ENCODE measurements at regions not wholly inside any gene's neighbourhood (a gene's known extent, or its start where the extent isn't known, plus 50 kb on each side); places are given as distances from the start of the nearest gene placed in this dataset.

DNA sequence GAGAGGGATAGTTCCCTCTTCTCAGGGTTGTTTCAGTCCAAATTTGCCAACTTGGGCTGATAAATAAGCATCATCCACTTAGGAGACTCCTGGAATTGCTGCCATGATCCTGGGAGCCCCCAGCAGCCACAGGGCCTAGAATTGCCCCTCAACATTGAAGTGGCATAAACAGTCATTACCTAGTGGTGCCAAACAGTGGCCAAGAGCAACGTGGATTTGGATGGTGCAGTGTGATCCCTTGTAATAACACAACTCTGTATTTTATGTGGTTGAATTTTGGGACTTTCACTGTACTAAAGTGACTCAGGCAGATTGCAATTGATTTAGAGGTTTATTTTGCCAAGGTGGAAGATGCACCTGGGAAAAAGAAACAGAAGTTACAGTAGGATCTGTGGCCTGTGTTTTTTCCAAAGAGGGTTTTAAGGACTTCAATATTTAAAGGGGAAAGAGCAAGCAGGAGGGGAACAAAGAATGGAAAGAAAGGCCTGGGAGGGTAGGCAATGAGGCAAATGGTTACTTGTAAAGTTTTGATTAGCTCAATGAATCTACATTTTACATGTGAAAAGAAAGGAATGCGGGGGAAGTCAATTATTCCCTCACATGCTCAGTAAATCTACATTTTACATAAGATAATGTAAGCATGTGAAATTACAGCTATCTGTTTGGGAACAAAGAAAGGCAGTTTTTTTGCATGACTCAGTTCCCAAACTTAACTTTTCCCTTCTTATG, 168.0 kb upstream of the NOX3 start:
- H3K4me3 ChIP-seq (ENCODE audit: low read depth, low read length) = no peak overlapping the region
- no peak for DNase-seq (ENCODE audit: low read depth)
- TF ChIP-seq MYC (IDR thresholded peaks at IDR 0.05; ENCODE audit: low read depth, low read length) (no peak), MAX (IDR thresholded peaks at IDR 0.05; ENCODE audit: low read depth, low read length) (no peak), POLR2A (IDR thresholded peaks at IDR 0.05; ENCODE audit: extremely low read depth, insufficient read length) (no peak)
- TF ChIP-seq, protein P1, sequence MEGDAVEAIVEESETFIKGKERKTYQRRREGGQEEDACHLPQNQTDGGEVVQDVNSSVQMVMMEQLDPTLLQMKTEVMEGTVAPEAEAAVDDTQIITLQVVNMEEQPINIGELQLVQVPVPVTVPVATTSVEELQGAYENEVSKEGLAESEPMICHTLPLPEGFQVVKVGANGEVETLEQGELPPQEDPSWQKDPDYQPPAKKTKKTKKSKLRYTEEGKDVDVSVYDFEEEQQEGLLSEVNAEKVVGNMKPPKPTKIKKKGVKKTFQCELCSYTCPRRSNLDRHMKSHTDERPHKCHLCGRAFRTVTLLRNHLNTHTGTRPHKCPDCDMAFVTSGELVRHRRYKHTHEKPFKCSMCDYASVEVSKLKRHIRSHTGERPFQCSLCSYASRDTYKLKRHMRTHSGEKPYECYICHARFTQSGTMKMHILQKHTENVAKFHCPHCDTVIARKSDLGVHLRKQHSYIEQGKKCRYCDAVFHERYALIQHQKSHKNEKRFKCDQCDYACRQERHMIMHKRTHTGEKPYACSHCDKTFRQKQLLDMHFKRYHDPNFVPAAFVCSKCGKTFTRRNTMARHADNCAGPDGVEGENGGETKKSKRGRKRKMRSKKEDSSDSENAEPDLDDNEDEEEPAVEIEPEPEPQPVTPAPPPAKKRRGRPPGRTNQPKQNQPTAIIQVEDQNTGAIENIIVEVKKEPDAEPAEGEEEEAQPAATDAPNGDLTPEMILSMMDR (IDR thresholded peaks at IDR 0.05; ENCODE audit: low read depth, low read length) = no peak

DNA sequence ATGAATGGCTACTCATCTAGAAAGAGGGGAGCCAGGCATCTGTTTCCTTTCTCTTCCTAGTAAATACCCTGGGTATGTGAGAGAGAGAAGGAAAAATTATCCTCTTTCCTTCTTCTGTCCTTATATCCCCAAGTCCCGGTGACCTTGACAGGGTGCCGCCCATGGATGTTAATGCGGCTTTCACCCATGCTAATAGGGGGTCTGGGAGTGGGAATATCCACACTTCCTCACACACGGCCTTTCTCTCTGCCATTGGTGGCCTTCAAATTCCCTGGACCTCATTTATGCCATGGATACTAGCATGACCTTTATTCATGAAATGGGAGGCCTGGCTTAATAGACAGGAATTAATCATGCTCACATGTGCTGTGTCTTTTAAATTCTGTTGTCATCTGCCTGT, 159.0 kb upstream of the NOX3 start:
- TF ChIP-seq MAX (IDR thresholded peaks at IDR 0.05; ENCODE audit: low read depth, low read length) = no peak
- TF ChIP-seq, protein P1 (IDR thresholded peaks at IDR 0.05; ENCODE audit: low read depth, low read length) = no peak
- no peak for TF ChIP-seq POLR2A (IDR thresholded peaks at IDR 0.05; ENCODE audit: extremely low read depth, insufficient read length)
- no peak for TF ChIP-seq MYC (IDR thresholded peaks at IDR 0.05; ENCODE audit: low read depth, low read length)
- no peak overlapping the region for H3K4me3 ChIP-seq (ENCODE audit: low read depth, low read length)
- DNase-seq (ENCODE audit: low read depth) = no peak

DNA sequence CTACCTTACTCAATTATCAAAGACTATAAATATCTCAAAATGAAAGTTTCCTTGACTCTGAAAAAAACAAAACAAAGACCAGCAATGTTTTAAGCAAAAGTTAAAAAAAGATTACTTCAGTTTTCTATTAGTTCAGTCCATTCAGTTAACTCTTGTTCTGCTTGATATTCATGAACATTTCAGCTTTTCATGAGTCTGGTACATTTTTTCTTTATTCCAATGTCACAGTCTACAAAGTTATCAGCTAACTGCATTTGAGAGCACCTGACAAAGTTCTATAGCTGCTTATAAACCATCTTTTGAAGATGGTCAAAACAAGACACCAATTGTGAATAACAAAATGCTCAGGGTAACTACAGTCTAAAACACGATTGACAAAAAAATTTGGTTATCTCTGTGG, 156.1 kb upstream of the NOX3 start:
- no peak overlapping the region for H3K4me3 ChIP-seq (ENCODE audit: low read depth, low read length)
- TF ChIP-seq MYC (IDR thresholded peaks at IDR 0.05; ENCODE audit: low read depth, low read length) = no peak
- no peak for TF ChIP-seq MAX (IDR thresholded peaks at IDR 0.05; ENCODE audit: low read depth, low read length)
- TF ChIP-seq, protein P1 (IDR thresholded peaks at IDR 0.05; ENCODE audit: low read depth, low read length) = no peak
- TF ChIP-seq POLR2A (IDR thresholded peaks at IDR 0.05; ENCODE audit: extremely low read depth, insufficient read length) = no peak
- no peak for DNase-seq (ENCODE audit: low read depth)

DNA sequence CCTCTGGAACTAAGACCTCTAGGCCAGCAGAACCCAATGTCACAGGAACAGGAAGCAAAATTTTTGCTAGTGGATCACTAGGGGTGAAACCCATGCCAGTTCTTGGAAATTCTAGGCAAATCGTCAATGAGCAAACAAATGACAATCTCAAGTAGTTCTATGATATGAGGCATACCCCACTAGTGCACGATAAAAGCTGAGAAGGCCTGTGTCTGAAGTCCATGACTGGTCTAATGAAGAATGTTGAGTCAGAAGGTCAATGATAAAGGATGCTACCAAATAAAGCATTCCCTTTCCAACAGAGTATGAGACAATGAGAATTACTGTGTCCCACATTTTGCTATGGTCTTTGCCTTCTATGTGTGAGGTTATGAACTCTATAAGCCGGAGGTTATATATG, 149.4 kb upstream of the NOX3 start:
- no peak overlapping the region for H3K4me3 ChIP-seq (ENCODE audit: low read depth, low read length)
- no peak for DNase-seq (ENCODE audit: low read depth)
- TF ChIP-seq, protein P1 (IDR thresholded peaks at IDR 0.05; ENCODE audit: low read depth, low read length) = no peak
- TF ChIP-seq MYC (IDR thresholded peaks at IDR 0.05; ENCODE audit: low read depth, low read length) = no peak
- TF ChIP-seq MAX (IDR thresholded peaks at IDR 0.05; ENCODE audit: low read depth, low read length) = no peak
- no peak for TF ChIP-seq POLR2A (IDR thresholded peaks at IDR 0.05; ENCODE audit: extremely low read depth, insufficient read length)

DNA sequence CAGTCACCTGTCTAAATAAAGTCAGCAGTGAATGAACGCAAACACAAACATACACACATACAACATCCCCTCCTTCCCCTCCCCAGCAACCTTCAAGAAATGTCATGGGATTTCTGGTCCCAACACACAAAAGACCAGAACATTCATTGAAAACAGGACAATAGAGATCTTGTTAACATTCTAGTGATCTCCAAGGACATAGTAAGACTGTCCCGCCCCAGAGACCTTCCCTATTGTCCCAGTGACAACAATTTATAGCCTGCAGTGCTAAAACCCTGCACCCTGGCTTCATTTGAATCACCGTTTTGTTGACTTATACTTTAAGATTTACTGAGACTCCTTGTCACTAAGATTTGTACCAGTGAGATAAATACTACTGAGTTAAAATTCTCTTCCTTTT, 143.9 kb upstream of the NOX3 start:
- H3K4me3 ChIP-seq (ENCODE audit: low read depth, low read length) = no peak overlapping the region
- DNase-seq (ENCODE audit: low read depth) = no peak
- no peak for TF ChIP-seq MYC (IDR thresholded peaks at IDR 0.05; ENCODE audit: low read depth, low read length)
- TF ChIP-seq MAX (IDR thresholded peaks at IDR 0.05; ENCODE audit: low read depth, low read length) = no peak
- TF ChIP-seq POLR2A (IDR thresholded peaks at IDR 0.05; ENCODE audit: extremely low read depth, insufficient read length) = no peak
- TF ChIP-seq, protein P1 (IDR thresholded peaks at IDR 0.05; ENCODE audit: low read depth, low read length) = no peak
